GM18867 (cell line): ENCODE measurements at regions not wholly inside any gene's neighbourhood (a gene's known extent, or its start where the extent isn't known, plus 50 kb on each side); places are given as distances from the start of the nearest gene placed in this dataset.

Source experiments
- ATAC-seq: cut with Tn5 transposase; IDR thresholded peaks from one replicate; pipeline ENCODE4 v1.9.1; 2021; ENCODE audit warnings: mild to moderate bottlenecking, moderate library complexity; ENCODE audit not compliant: unreplicated experiment

DNA sequence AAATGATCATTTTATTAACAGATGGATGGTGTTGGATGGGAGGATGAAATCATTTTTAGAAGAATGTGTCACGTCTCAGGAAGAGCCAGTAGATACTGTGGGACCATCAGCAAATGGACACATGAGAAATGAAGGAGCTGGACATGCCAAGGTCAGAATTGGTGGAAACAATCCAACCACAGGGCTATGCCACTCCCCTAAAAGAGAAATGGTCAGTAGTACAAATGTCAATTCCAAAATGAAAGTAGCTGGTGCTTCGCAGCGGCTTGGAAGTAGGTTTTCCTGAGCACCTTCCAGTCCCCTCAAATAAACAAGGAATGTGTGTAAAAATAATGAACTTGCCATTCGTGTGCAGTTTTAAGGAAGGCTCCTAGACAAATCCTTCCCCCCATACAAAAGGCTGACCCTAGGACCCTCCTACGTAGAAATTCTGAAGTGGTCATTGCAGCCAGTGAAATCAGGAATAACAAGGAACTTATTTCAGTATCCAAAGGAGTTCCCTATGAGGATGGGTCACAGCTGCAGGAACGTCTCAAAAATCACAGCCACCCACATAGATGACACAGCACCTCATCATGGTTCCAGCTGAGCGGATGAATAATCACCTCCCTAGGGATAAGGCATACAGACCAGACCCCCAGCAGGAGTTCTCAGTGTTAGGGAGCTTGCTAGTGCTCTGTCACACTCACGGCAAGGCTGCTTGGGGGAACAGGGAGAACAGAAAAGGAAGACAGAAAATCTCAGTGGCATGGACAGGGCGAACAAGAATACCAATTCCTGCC lies 239.2 kb downstream of the HS3ST3A1 start:
- no peak for ATAC-seq

DNA sequence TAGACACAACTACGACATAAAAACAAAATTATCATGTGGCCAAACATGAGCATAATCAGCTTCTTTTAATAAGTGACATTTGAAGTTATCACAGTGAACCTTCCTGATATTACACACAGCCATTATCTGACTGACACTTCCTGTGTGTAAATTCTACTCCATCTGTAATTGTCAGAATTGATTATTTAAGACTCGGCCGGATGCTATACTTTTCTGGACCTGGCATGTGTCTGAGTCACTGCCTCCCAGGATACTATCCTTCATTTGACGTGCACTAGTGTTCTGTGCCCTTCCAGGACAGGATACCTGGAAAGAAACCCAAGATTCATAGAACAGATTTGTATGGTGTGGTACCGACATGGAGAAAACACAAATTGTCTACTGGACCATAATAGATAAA lies 242.0 kb downstream of the HS3ST3A1 start:
- ATAC-seq, result no peak

- no peak for ATAC-seq
These were observed 246.7 kb downstream of the HS3ST3A1 start for GRCh38 chr17:13355054-13355453.

- ATAC-seq, result no peak
These were observed 248.1 kb downstream of the HS3ST3A1 start for GRCh38 chr17:13353590-13353989.

GRCh38 chr17:13352747-13353415 lies 248.8 kb downstream of the HS3ST3A1 start:
- no peak for ATAC-seq

DNA sequence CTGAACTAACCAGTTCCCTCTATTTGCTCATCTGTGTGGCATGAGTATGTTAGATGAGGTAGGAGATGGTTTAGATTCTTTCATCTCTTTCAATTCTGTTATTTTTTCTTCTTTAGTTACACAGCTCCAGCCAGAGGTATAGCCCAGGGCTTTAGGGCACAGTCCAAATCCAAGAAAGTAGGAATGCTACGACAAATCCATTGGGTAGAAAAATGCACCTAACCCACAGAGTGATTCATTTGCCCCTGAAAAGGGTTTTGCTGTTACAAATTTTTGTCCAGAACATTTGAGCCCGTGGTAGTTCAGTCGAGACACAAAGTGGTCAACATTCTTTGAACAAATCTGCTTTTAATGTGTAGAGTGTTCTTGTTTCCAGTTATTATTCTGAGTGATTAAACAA lies 250.7 kb downstream of the HS3ST3A1 start:
- ATAC-seq, result no peak

DNA sequence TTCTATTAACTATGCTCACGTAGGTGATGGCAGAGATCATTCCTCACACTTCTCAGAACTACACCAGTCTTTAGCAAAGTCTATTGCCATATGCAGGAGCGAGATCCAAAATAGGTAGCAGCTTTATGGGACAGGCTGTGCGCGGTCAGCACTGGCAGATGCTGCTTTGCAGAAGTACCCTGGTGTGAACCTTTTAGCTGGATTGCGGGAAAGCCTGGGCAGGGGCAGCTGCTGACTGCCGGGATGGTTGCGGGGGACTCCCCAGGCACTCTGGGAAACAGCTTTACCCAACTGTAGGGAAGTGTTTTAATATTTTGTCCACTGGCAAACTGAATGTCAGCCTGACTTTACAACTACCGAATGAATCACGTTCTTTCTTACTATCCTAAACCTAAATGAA lies 251.3 kb downstream of the HS3ST3A1 start:
- no peak for ATAC-seq

- no peak for ATAC-seq
These were observed 254.6 kb downstream of the HS3ST3A1 start for GRCh38 chr17:13346996-13347762.

GRCh38 chr17:13346592-13346991 lies 255.1 kb downstream of the HS3ST3A1 start:
- ATAC-seq, result no peak

- no peak for ATAC-seq
These were observed 255.6 kb downstream of the HS3ST3A1 start for GRCh38 chr17:13346081-13346533.

DNA sequence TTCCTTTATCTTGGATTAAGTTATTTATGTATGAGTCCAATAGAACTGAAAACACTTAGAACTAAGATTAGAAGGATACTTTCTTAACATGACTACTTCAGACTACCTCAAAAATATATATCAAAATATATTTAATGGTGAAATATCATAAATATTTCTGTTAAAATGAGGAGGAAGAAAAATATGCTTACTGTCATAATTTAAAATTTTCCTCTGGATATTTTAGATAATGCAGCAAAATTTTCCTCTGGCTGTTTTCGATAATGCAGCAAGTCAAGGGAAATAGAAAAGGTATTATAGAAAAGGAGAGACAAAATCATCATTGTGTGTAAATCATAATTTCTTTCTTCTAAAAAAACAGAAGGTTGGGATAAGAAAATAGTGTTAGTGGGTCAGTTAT lies 263.3 kb downstream of the HS3ST3A1 start:
- no peak for ATAC-seq

GRCh38 chr17:13337864-13338371 lies 263.8 kb downstream of the HS3ST3A1 start:
- no peak for ATAC-seq

DNA sequence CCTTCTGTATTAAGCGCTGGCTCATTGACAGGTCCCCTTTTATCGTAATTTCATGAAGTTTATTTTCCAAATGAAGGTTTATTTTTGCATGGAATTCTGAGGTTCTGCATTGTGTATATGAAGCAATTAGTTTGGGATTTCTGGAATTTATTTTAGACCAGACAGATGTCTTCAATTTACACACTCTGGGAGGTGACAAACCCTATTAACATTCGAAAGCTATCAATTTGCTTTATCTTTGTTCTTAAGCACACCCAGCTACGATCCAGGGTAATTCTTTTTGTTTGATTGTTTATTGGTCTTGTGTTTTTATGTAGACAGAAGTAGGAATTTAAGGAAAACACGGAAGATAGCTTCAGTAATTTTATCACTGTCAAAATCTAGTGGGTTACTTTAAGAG lies 264.6 kb downstream of the HS3ST3A1 start:
- ATAC-seq, result no peak

DNA sequence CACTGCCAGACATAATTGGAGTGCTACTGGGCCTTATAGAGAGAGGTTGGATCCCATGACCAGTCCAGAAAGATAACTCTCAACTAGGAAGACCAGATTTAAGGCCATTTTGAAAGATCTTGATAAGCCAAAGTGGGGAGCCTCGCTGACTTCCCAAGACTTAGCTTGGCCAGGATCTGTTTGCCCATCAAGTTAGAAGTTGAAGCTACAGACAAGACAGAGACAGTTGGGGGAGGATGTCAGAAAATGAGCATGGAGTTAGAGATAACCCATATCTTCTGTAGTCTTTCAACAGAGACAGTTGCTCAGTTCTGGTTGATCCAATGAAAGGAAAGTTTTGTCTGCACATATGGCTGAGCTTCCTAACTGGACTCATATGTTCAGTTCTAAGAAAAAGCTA lies 267.4 kb downstream of the HS3ST3A1 start:
- ATAC-seq, result no peak

GRCh38 chr17:13333661-13334060 lies 268.1 kb downstream of the HS3ST3A1 start:
- ATAC-seq, result no peak

DNA sequence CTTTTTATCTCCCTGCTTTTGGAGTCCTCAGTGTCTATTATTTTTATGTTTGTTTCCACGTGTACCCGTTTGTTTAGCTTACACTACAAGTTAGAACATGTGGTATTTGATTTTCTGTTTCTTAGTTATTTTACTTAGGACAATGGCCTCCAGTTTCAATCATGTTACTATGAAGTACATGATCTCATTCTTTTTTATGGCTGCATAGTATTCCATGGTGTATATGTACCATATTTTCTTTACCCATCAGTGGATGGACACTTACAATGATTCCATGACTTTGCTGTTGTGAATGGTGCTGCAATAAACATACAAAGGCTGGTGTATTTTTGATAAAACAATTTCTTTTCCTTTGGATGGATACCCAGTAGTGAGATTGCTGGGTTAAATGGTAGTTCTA lies 269.5 kb downstream of the HS3ST3A1 start:
- ATAC-seq, result no peak

DNA sequence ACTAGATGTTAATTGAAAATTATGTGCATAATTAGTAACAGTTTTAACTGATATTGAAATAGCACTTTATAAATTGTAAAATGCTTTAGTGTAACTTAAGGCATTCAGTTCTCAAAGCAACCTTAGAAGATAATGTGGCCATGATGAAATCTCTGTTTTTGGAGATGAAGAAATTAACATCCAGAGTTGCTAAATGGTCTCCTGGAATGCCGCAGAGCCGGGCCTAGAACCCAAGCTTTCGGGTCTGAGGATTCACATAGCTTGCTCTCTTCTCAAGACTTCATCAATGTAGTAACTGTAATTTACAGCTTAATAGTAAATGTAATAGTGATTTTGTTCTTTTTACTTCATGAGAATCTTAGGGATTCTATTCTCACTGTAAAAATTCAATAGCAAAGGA lies 272.3 kb downstream of the HS3ST3A1 start:
- ATAC-seq, result no peak

DNA sequence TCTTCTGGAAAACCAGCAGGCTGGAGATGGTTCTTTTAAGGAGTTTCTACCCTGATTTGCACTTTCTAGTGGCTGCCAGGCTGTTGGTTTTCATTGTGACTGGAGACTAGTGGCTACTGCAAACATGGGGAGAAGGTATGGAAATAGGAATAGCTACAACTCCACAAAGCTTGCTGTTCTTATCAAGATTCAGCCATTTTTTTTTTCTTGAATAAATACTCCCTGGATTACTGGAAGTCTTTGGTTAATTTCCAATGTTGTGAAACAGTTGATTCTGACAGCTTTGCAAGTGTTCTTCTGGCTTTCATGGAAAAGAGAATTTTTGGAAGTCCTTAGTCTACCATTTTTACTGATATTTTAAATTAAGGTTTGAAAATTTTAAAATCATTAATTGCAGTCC lies 277.7 kb downstream of the HS3ST3A1 start:
- ATAC-seq, result no peak

DNA sequence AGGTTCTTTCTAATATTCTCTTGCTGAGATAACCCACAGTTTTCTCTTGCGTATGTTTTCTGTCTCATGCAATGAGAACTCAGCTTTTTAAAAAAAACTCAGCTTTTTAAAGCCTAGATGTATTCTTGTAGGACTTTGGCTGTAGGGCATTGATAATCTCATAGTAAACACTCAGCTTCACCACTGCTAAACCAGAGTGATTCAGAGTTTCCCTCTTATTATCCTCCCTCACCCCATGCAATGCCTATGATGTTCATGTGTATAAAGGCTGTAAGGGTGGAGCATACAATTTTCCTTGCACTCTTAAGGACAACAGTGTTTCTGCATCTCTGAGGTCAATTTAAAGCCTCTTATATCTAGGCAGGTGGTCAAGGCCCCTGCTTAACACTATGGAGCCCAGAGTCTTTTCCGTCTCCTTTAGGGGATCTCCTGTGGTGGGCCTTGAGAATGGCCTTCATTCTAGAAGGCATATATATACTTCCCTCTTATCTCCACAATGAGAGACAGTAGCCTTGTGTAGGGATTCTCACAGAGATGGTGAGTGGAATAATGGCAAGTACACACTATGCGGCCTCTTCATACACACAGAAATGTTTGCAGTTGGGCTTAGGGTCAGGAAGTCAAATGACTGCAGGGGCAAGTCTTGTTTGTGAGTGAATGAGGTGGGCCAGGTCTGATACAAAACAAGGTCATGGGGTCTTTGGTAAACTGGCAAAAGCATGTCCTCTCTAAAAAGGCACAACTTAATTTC lies 279.6 kb downstream of the HS3ST3A1 start:
- ATAC-seq, result no peak

GRCh38 chr17:13320046-13320785 lies 281.5 kb downstream of the HS3ST3A1 start:
- no peak for ATAC-seq
